DOHH2 (cell line): ENCODE measurements at regions not wholly inside any gene's neighbourhood (a gene's known extent, or its start where the extent isn't known, plus 50 kb on each side); places are given as distances from the start of the nearest gene placed in this dataset.

Experiments
- H3F3A ChIP-seq: fragments of 200-600 bp; sonication (generic), shearing (Covaris generic); 2 replicates; pipeline ENCODE4 v1.6.0; 2016; ENCODE audit warnings: antibody characterized with exemption, mild to moderate bottlenecking; ENCODE audit not compliant: control insufficient read depth, insufficient read depth
- H3K27ac ChIP-seq: fragments of 200-600 bp; sonication (generic); 2 replicates; pipeline ENCODE4 v1.5.1; 2014; ENCODE audit warnings: low read depth, mild to moderate bottlenecking, low read length, moderate library complexity
- H3K27me3 ChIP-seq: fragments of 200-600 bp; sonication (generic); 2 replicates; pipeline ENCODE4 v1.6.1; 2014; ENCODE audit warnings: mild to moderate bottlenecking, low read length, mixed read lengths; ENCODE audit not compliant: control insufficient read depth
- H3K36me3 ChIP-seq: fragments of 200-600 bp; sonication (generic); 2 replicates; pipeline ENCODE4 v1.6.1; 2014; ENCODE audit warnings: mild to moderate bottlenecking, low read length, moderate library complexity, mixed read lengths; ENCODE audit not compliant: control insufficient read depth
- H3K4me1 ChIP-seq: fragments of 200-600 bp; sonication (generic); 2 replicates; pipeline ENCODE4 v1.6.1; 2014; ENCODE audit warnings: mild to moderate bottlenecking, low read length, mixed read lengths; ENCODE audit not compliant: control insufficient read depth
- H3K4me2 ChIP-seq: fragments of 200-600 bp; sonication (generic); 2 replicates; pipeline ENCODE4 v1.6.0; 2014; ENCODE audit warnings: mild to moderate bottlenecking, low read length, moderate library complexity
- H3K4me3 ChIP-seq: fragments of 200-600 bp; sonication (generic); 2 replicates; pipeline ENCODE4 v1.5.1; 2014; ENCODE audit warnings: mild to moderate bottlenecking, low read length, mixed read lengths
- H3K79me2 ChIP-seq: fragments of 200-600 bp; sonication (generic); 2 replicates; pipeline ENCODE4 v1.6.1; 2014; ENCODE audit warnings: mild to moderate bottlenecking, low read length, mixed read lengths; ENCODE audit not compliant: control insufficient read depth
- H3K9me2 ChIP-seq: fragments of 200-600 bp; sonication (generic); replicated peaks from 2 replicates; pipeline ENCODE4 v1.6.1; 2014; ENCODE audit warnings: mild to moderate bottlenecking, low read length, mixed read lengths; ENCODE audit not compliant: control insufficient read depth
- H3K9me3 ChIP-seq: fragments of 200-600 bp; sonication (generic); 2 replicates; pipeline ENCODE4 v1.6.1; 2014; ENCODE audit warnings: antibody characterized with exemption, low read length, mixed read lengths; ENCODE audit not compliant: control insufficient read depth, insufficient read depth
- H4K20me1 ChIP-seq: fragments of 200-600 bp; sonication (generic); 2 replicates; pipeline ENCODE4 v1.6.0; 2014; ENCODE audit warnings: low read depth, mild to moderate bottlenecking, antibody characterized with exemption, low read length, moderate library complexity; ENCODE audit not compliant: control insufficient read depth, insufficient read depth
- CTCF ChIP-seq: fragments of 200-600 bp; sonication (generic); IDR thresholded peaks from one replicate; pipeline ENCODE4 v1.5.1; 2014; ENCODE audit warnings: antibody characterized with exemption, mild to moderate bottlenecking, low read depth, low read length; ENCODE audit not compliant: poor library complexity, severe bottlenecking
- EZH2phosphoT487 ChIP-seq: fragments of 200-600 bp; sonication (generic); IDR thresholded peaks from 2 replicates; pipeline ENCODE4 v1.6.1; 2017; ENCODE audit warnings: borderline replicate concordance, mild to moderate bottlenecking, antibody characterized with exemption, low read length, moderate library complexity, mixed read lengths

- H3K79me2 ChIP-seq: no peaks in the 10 kb centered on the region
- no peak overlapping the region for H3K27ac ChIP-seq
- peaks cover 26% of the 10 kb centered on the region for H3K4me1 ChIP-seq
- no peaks in the 10 kb centered on the region for H4K20me1 ChIP-seq
- 0 out of 2 replicates have a peak, but pooled peaks cover 4% of the 10 kb centered on the region for H3K9me3 ChIP-seq
- H3K4me3 ChIP-seq: no peak overlapping the region
- TF ChIP-seq CTCF (no peak), EZH2phosphoT487 (no peak)
- H3K36me3 ChIP-seq: no peaks in the 10 kb centered on the region
- no peaks in the 10 kb centered on the region for H3K9me2 ChIP-seq
- peaks cover 7% of the 10 kb centered on the region for H3F3A ChIP-seq
- H3K27me3 ChIP-seq: no peaks in the 10 kb centered on the region
- no peak overlapping the region; the same call in 1 of the 2 replicates for H3K4me2 ChIP-seq
Observed at GRCh38 chr3:126279853-126280252, 77.4 kb downstream of the KLF15 start.

GRCh38 chr3:126277629-126278378 lies 79.4 kb downstream of the KLF15 start:
- H3K36me3 ChIP-seq: no peaks in the 10 kb centered on the region
- H3K4me3 ChIP-seq: no peak overlapping the region
- H3K79me2 ChIP-seq: no peaks in the 10 kb centered on the region
- 0 out of 2 replicates have a peak, but pooled peaks cover 4% of the 10 kb centered on the region for H3K9me3 ChIP-seq
- 0 out of 2 replicates have a peak, but pooled peaks cover 3% of the 10 kb centered on the region for H3F3A ChIP-seq
- TF ChIP-seq EZH2phosphoT487 (no peak), CTCF (no peak)
- no peak overlapping the region for H3K4me2 ChIP-seq
- H4K20me1 ChIP-seq: no peaks in the 10 kb centered on the region
- H3K9me2 ChIP-seq: no peaks in the 10 kb centered on the region
- peaks cover 33% of the 10 kb centered on the region for H3K4me1 ChIP-seq
- no peaks in the 10 kb centered on the region for H3K27me3 ChIP-seq
- no peak overlapping the region for H3K27ac ChIP-seq

GRCh38 chr3:126275620-126275904 lies 81.6 kb downstream of the KLF15 start:
- H3K4me1 ChIP-seq: peaks cover 33% of the 10 kb centered on the region
- H3K27me3 ChIP-seq: no peaks in the 10 kb centered on the region
- H3K36me3 ChIP-seq: no peaks in the 10 kb centered on the region
- H3K4me2 ChIP-seq: peak overlapping the region; percentile 15
- TF ChIP-seq EZH2phosphoT487: no peak
- TF ChIP-seq CTCF: no peak
- H4K20me1 ChIP-seq: no peaks in the 10 kb centered on the region
- peak overlapping the region; percentile 31 for H3K27ac ChIP-seq
- no peaks in the 10 kb centered on the region for H3K9me2 ChIP-seq
- 0 out of 2 replicates have a peak, but pooled peaks cover 3% of the 10 kb centered on the region for H3F3A ChIP-seq
- H3K4me3 ChIP-seq: no peak overlapping the region
- H3K9me3 ChIP-seq: no peaks in the 10 kb centered on the region
- H3K79me2 ChIP-seq: no peaks in the 10 kb centered on the region
